Amniotic epithelial cell (primary cell): ENCODE measurements at regions not wholly inside any gene's neighbourhood (a gene's known extent, or its start where the extent isn't known, plus 50 kb on each side); places are given as distances from the start of the nearest gene placed in this dataset.
"Not testable (repeated sequence)": the region's sequence is repeated elsewhere in the genome, so short reads cannot be mapped to it uniquely, and the experiment has no call there.

Source experiments
- DNase-seq: peaks from one replicate; pipeline ENCODE4 v3.0.0-alpha.2; 2010; ENCODE audit warnings: low read depth

GRCh38 chr2:40043641-40044040 is 264.6 kb upstream of the THUMPD2 start:
- no peak for DNase-seq

DNA sequence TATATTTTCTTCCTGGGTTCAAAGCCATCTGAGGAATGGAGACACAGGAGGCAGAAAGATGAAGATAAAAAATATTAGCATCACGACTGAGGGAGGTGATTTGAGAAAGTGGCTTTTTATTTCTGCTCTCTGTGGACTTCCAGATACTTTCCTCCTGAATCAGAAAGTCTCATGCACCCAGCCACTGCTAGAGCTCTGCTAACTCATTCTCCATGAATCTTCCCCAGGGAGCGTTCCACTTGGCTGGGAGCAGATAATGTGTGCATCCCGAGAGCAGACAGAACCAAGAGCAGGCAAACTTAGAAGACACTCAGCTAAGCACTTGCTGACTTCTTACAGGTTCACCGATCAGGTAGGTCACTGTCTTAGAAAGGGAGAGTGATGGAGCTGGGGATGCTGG is 264.1 kb upstream of the THUMPD2 start:
- DNase-seq, result peak; percentile 21

DNA sequence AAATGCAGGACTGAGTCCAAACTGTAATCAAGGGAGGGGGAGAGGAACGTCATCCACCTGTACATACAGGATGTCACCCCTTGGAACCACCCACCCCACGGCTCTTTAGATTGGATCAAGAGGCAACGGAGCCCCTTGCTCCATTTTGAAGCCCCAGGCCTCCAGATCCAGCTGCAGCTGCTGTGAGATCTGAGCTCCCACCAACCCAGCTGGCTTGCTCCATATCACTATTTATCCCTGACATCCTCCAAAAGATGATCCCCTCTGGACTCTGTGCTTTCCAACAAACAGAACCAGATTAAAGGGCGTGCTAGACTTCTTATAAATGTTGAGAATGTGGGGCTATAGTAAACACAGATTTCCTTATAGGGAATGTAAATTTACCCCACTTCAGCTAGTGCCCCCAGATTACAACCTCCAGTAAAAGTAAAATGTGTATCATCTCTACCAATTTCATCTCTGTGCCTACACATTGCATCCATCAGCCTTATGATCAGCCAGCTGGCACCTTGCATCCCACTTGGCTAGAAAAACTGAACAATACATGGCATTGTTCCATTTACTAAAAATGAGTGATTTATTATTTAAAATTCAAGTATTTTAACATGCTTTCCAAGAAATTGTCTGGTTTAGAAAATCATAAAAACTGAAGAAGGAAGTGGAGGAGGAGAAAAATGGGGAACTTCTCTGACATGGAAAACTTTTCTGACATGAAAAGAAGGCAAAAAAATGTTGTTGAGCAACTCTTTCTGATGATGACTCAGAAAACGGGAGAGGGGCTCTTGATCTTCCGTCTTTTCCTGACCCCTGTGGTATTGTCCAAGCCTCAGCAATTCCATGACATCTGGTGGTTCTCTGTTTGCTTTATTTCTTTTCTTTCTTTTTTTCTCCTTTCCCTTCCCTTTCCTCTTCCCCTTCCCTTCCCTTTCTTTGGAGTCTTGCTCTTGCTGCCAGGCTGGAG is 262.6 kb upstream of the THUMPD2 start:
- DNase-seq, result peak; percentile 84

DNA sequence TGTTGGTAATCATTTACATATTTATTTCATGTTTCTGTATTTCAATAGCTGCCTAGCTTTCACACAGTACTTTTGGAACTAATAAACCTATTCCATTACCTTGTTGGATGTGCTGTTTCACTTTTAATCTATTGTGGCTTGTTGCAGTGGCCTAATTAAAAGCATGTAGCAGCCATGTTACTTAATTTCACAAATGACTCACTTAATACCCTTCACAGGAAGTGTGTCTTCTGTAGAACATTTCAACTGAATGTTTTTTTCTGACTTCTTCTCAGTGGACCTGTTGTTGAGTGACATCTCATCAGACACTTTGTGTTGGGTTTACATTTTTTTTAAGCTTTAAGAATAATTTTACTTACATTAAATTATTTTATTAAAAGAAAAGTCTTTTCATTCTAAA is 260.5 kb upstream of the THUMPD2 start:
- peak; percentile 27 for DNase-seq

GRCh38 chr2:40038646-40039045 is 259.6 kb upstream of the THUMPD2 start:
- peak; percentile 16 for DNase-seq

- DNase-seq, result no peak
These were observed 258.2 kb upstream of the THUMPD2 start for GRCh38 chr2:40037303-40037702.

- DNase-seq, result no peak
These were observed 257.2 kb upstream of the THUMPD2 start for GRCh38 chr2:40036241-40036640.

GRCh38 chr2:40034801-40035200 is 255.7 kb upstream of the THUMPD2 start:
- DNase-seq, result no peak

DNA sequence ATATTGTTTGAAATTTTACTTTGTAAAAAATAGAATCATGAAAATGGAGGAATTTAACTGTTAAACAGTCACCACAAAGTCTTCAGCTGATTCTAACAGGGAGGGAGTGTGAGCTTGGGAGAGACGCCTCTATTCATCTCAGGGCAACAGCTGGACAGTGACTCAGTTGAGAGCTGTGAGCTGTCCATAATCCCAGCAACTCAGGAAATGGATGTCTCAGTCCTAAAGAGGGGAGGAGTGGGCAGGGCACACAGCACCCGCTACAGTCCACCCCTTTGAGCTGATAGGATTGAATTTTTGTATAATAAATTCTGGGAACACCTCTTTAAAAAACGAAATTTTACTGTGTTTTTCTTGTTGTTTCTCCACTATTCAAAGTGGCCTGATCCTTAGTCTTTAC is 255.1 kb upstream of the THUMPD2 start:
- peak; percentile 87 for DNase-seq

DNA sequence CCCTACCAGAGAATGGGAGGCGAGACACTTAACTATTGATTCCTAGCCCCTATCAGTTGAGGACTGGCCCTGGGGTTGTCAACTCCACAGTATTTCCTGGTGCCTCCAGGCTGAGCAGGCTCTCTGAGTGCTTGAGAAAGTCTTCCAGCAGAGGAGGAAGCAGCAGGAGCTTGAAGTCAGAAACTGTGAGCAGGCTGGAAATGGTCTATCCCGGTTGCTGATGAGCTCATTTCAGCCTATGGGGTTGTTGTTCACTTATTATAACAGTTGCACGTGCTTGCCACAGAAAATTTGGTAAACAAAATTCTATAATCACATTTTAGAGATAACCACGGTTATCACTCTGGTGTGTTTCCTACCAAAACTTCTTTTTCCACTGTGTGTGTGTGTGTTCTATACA is 254.7 kb upstream of the THUMPD2 start:
- DNase-seq, result peak; percentile 58

DNA sequence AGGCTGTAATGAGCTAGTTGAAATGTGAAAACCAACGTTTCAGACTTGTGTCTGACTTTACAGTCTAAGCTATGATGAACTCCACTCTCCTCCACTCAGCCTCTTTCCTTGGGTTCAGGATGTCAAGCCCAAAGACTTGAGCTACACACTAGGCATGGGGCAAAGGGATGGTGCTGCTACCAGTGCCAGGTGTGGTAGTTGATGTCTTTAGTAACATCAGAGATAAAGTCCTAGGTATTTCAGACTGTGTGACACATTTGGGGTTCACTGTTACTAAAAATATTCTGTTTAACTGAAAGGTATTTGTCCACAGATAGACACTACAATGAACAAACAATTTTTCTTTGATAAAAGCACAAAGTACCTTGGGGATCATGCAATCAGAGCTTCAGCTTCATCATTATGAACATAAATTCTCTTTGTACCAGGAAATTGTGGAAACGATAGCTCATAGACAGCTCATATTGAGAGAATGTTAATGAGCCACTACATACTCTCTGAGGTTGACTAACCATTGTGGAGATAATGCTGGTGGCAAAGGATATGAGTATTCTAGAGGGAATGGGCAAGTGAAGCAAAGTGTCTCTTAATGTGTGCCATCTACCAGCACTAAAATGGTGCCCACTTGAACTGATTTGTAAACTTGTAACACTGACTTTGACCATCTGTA is 253.7 kb upstream of the THUMPD2 start:
- DNase-seq, result peak; percentile 84

- no peak for DNase-seq
These were observed 251.5 kb upstream of the THUMPD2 start for GRCh38 chr2:40030456-40030975.

GRCh38 chr2:40028792-40029488 is 249.9 kb upstream of the THUMPD2 start:
- no peak for DNase-seq

GRCh38 chr2:40027968-40028367 is 248.9 kb upstream of the THUMPD2 start:
- DNase-seq, result no peak

GRCh38 chr2:40025276-40025675 is 246.2 kb upstream of the THUMPD2 start:
- DNase-seq, result not testable (repeated sequence)

- DNase-seq, result no peak
These were observed 241.9 kb upstream of the THUMPD2 start for GRCh38 chr2:40020997-40021396.

DNA sequence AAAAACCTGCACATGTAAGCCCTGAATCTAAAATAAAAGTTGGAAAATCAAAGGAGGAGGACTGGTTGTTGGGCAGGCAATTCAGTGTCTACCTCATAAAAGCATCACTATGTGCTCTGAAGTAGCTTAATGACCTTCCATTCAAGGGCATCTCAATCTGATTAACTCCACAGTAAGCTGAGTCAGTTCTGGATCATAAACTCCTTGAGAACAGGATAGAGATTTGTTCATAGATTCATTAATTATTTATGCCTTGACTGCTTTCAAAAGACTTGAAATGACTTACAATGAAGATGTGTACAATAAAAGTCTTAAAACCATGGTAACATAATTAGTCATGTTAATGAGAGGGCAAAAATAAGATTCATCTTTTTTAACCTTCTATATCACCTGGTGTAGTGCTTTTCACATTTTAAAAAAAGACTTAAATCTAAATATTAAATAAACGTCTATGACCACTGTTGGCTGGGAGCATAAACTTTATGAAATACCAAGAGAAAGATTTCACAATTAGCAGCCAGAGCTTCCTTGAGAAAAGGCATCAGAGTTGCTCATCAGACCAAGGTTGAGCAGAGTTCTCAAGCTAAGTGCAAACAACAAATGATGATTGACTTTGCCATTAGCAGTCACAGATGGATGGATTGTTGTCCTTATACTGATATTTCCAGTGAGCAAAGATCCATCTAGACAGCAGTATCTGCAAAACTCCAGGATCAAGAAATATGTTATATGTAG is 237.3 kb upstream of the THUMPD2 start:
- DNase-seq, result peak; percentile 67

DNA sequence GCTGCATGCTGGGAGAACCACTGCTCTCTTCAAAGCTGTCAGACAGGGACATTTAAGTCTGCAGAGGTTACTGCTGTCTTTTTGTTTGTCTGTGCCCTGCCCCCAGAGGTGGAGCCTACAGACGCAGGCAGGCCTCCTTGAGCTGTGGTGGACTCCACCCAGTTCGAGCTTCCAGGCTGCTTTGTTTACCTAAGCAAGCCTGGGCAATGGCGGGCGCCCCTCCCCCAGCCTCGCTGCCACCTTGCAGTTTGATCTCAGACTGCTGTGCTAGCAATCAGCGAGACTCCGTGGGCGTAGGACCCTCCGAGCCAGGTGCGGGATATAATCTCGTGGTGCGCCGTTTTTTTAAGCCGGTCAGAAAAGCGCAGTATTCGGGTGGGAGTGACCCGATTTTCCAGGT is 234.9 kb upstream of the THUMPD2 start:
- not testable (repeated sequence) for DNase-seq

DNA sequence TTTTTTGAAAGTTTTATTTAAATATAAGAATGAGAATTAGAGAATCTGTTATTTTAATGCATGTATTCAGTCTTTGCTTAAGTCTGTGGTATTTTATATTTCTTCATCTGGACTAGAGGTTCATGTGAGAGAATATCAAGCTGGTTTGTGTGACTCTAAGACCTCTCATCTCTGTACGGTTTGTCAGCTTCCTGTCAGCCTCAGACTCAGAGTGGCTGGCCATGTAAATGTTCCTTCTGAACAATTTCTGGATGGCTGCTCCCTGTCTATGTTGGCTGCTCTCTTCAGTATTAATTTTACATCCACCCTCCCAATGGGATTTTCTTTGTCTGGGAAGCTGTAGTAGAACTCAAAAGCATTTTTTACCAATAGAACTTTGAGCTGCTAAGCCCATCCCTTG is 225.3 kb upstream of the THUMPD2 start:
- DNase-seq, result no peak

DNA sequence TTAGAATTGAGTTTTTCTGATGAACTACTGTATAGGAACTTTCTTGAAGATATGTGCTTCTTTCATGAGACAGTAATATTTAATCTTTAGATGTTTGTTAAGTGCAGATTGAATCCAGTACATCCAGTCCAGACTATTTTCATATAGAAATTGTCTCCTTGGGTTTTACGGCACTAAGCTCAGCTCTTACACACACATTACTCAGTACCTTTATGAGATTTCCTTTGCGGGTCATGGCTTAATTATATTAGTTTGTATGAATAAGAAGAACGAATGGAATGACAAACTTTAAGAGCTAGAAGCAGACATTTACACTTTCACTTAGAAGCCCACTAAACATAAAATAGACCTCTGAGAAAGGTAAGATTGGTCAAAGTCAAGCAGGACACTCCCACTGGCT is 223.3 kb upstream of the THUMPD2 start:
- no peak for DNase-seq

DNA sequence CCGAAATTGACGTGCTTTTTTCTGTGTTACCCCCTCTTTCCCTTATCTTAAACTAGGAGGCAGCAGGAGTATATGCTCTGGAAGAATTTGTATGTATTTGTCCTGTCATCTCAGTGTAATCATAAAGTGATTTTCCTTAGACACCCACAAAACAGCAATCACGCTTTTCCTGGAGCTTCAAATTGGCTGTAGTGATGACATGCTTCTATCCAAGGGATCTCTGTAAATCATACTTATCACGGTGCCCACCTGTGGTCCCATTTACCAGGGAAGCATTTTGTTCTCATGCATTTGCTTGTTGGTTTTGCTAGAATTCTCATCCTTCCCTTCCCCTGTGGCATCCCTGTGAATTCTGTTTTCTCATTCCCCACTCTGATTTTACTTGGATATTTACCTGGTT is 220.8 kb upstream of the THUMPD2 start:
- no peak for DNase-seq

DNA sequence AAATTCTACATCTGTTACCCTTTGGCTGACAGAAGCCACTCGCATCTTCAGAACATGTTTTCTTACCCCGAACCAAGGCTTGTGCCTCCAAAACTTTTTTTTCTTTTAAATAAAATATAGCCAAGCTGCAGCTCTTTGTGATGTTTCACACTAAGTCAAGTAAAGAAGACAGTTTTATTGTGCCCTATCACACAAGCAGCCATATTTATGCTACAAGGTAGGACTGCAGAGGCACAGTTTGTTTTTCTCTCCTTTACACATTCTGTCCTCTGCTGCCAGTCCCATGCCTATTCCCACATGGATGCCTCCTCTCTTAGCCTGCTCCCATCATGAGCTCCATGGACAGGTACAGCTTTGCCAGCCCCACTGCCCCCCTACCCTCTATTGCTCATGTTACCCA is 219.6 kb upstream of the THUMPD2 start:
- no peak for DNase-seq
